Trophoblast cell (in vitro differentiated cells and primary cell): ENCODE measurements at regions not wholly inside any gene's neighbourhood (a gene's known extent, or its start where the extent isn't known, plus 50 kb on each side); places are given as distances from the start of the nearest gene placed in this dataset.

ENCODE experiments used
- DNase-seq, 2 donors: peaks; one replicate each; pipeline ENCODE4 v3.0.0-alpha.2; 2016
- H2AFZ ChIP-seq: 2 replicates; pipeline ENCODE4 v1.6.1; 2013; ENCODE audit warnings: low read length, moderate library complexity, mild to moderate bottlenecking; ENCODE audit not compliant: insufficient read depth, poor library complexity
- H2AK5ac ChIP-seq: 2 replicates; pipeline ENCODE4 v1.6.1; 2013; ENCODE audit warnings: mild to moderate bottlenecking, low read length
- H2BK120ac ChIP-seq: 2 replicates; pipeline ENCODE4 v1.6.1; 2013; ENCODE audit warnings: low read length, mild to moderate bottlenecking, moderate library complexity; ENCODE audit not compliant: insufficient read depth, poor library complexity
- H2BK12ac ChIP-seq: 2 replicates; pipeline ENCODE4 v1.6.1; 2013; ENCODE audit warnings: mild to moderate bottlenecking, low read length, moderate library complexity
- H2BK5ac ChIP-seq: 2 replicates; pipeline ENCODE4 v1.6.1; 2013; ENCODE audit warnings: low read length, low read depth, moderate library complexity, mild to moderate bottlenecking; ENCODE audit not compliant: poor library complexity
- H3K14ac ChIP-seq: 2 replicates; pipeline ENCODE4 v1.6.1; 2013; ENCODE audit warnings: mild to moderate bottlenecking, low read length
- H3K18ac ChIP-seq: 2 replicates; pipeline ENCODE4 v1.6.1; 2013; ENCODE audit warnings: mild to moderate bottlenecking, low read length
- H3K23ac ChIP-seq: 2 replicates; pipeline ENCODE4 v1.6.1; 2013; ENCODE audit warnings: low read length
- H3K27ac ChIP-seq: 2 replicates; pipeline ENCODE4 v1.5.1; 2013; ENCODE audit warnings: low read depth, mild to moderate bottlenecking, inconsistent platforms, low read length, moderate library complexity
- H3K27me3 ChIP-seq: 2 replicates; pipeline ENCODE4 v1.6.1; 2013; ENCODE audit warnings: inconsistent platforms, mild to moderate bottlenecking, low read length, moderate library complexity; ENCODE audit not compliant: insufficient read depth
- H3K36me3 ChIP-seq, 2 experiments: 1 replicate in 1 of 2; 2 replicates in 1 of 2; pipeline ENCODE4 v1.6.1; 2013; ENCODE audit warnings: low read length in 2 of 2, mild to moderate bottlenecking in 2 of 2, moderate library complexity in 1 of 2; ENCODE audit not compliant: insufficient read depth in 2 of 2, control insufficient read depth in 1 of 2
- H3K4ac ChIP-seq: 2 replicates; pipeline ENCODE4 v1.6.1; 2013; ENCODE audit warnings: low read depth, mild to moderate bottlenecking, low read length, moderate library complexity
- H3K4me1 ChIP-seq, 2 experiments: 1 replicate in 1 of 2; 2 replicates in 1 of 2; pipeline ENCODE4 v1.6.1; 2013; ENCODE audit warnings: low read length in 2 of 2, mild to moderate bottlenecking in 2 of 2, moderate library complexity in 1 of 2; ENCODE audit not compliant: insufficient read depth in 2 of 2, control insufficient read depth in 1 of 2
- H3K4me2 ChIP-seq: 2 replicates; pipeline ENCODE4 v1.6.1; 2013; ENCODE audit warnings: inconsistent platforms, mild to moderate bottlenecking, low read length, moderate library complexity
- H3K4me3 ChIP-seq: 2 replicates; pipeline ENCODE4 v1.5.1; 2013; ENCODE audit warnings: mild to moderate bottlenecking, low read depth, low read length, inconsistent platforms
- H3K79me1 ChIP-seq: one replicate; pipeline ENCODE4 v1.6.1; 2013; ENCODE audit warnings: low read length
- H3K79me2 ChIP-seq: 2 replicates; pipeline ENCODE4 v1.6.1; 2013; ENCODE audit warnings: low read length, mild to moderate bottlenecking; ENCODE audit not compliant: control insufficient read depth, insufficient read depth, poor library complexity
- H3K9ac ChIP-seq: 2 replicates; pipeline ENCODE4 v1.6.1; 2013; ENCODE audit warnings: mild to moderate bottlenecking, low read length
- H3K9me3 ChIP-seq: 2 replicates; pipeline ENCODE4 v1.6.1; 2013; ENCODE audit warnings: low read depth, mild to moderate bottlenecking, control low read depth, inconsistent platforms, low read length; ENCODE audit not compliant: insufficient read depth
- H4K12ac ChIP-seq: 2 replicates; pipeline ENCODE4 v1.6.1; 2013; ENCODE audit warnings: low read depth, mild to moderate bottlenecking, low read length, moderate library complexity
- H4K8ac ChIP-seq: 2 replicates; pipeline ENCODE4 v1.6.1; 2013; ENCODE audit warnings: low read depth, mild to moderate bottlenecking, low read length, moderate library complexity
- H4K91ac ChIP-seq: one replicate; pipeline ENCODE4 v1.6.1; 2013; ENCODE audit warnings: low read depth, mild to moderate bottlenecking, low read length, moderate library complexity
- WGBS: extraction: QIAGEN DNeasy Blood & Tissue Kit; methylation state at CpG from one replicate; pipeline ENCODE4 v1.1.7; 2013; ENCODE audit warnings: missing lambda C conversion rate; ENCODE audit not compliant: insufficient read length, insufficient coverage; ENCODE audit errors: extremely low coverage; 5-methylcytosine and 5-hydroxymethylcytosine counted together

DNA sequence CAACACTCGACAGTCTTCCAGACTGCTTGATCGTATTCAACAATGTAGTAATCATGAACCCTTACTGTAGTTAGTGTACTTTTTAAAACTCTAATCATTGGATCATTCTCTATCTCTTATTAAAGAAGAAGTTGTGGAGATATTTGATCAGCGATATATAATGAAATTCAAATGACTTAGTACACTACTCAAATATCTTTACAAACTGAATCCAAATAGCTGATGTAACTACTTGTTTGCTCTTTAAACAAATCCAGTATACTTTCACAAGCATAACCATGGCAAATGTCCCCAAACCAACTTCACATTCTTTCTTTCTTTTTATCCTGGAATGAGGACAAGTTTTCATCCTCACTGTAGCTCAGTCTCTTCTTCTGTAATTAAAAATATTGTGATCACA, 1569.9 kb upstream of the ADGRL3 start:
- Histone ChIP-seq H4K12ac (no peak overlapping the region), H3K79me1 (no peaks in the 10 kb centered on the region), H3K79me2 (no peaks in the 10 kb centered on the region), H3K9me3 (no peaks in the 10 kb centered on the region), H2BK12ac (no peak overlapping the region), H2AFZ (no peak overlapping the region), H4K91ac (no peak overlapping the region), H3K14ac (no peak overlapping the region), H3K4ac (no peak overlapping the region), H3K4me3 (no peak overlapping the region), H3K27ac (no peak overlapping the region), H3K9ac (no peak overlapping the region), H3K27me3 (no peaks in the 10 kb centered on the region), H2BK5ac (no peak overlapping the region), H3K4me2 (no peak overlapping the region), H2BK120ac (no peak overlapping the region), H3K4me1 (no peaks in the 10 kb centered on the region), H4K8ac (no peak overlapping the region), H3K36me3 (no peaks in the 10 kb centered on the region), H2AK5ac (no peak overlapping the region), H3K18ac (no peak overlapping the region), H3K23ac (no peak overlapping the region)
- WGBS = no CpG with 5 or more reads among the region's 3 CpGs
- no peak for DNase-seq

DNA sequence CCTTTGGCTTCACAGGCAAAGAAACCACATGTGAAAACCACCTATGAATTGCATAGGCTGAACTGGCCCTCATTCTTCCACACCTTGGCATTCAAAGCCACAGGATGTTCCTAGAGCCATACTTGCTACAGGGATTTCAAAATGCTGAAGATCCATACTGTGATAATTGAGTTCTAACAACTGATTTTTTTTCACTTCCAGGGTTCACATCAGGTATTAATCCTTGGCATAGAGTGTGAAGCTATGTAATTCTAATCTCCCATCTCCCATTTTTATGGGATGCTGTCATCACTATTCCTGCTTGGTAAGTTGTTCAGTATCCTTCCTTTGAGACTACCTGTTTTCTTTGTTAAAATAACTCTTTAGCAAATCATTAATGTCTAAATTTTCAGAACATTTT, 1569.2 kb upstream of the ADGRL3 start:
- Histone ChIP-seq H3K14ac (no peak overlapping the region), H3K4me2 (no peak overlapping the region), H2BK5ac (no peak overlapping the region), H3K27ac (no peak overlapping the region), H2AFZ (no peak overlapping the region), H4K8ac (no peak overlapping the region), H3K23ac (no peak overlapping the region), H4K91ac (no peak overlapping the region), H2BK120ac (no peak overlapping the region), H3K27me3 (no peaks in the 10 kb centered on the region), H3K36me3 (no peaks in the 10 kb centered on the region), H3K4ac (no peak overlapping the region), H3K79me2 (no peaks in the 10 kb centered on the region), H4K12ac (no peak overlapping the region), H3K9me3 (no peaks in the 10 kb centered on the region), H3K18ac (no peak overlapping the region), H2AK5ac (no peak overlapping the region), H3K79me1 (no peaks in the 10 kb centered on the region), H3K9ac (no peak overlapping the region), H3K4me1 (no peaks in the 10 kb centered on the region), H2BK12ac (no peak overlapping the region), H3K4me3 (no peak overlapping the region)
- DNase-seq = peak; percentile 31 to 90

DNA sequence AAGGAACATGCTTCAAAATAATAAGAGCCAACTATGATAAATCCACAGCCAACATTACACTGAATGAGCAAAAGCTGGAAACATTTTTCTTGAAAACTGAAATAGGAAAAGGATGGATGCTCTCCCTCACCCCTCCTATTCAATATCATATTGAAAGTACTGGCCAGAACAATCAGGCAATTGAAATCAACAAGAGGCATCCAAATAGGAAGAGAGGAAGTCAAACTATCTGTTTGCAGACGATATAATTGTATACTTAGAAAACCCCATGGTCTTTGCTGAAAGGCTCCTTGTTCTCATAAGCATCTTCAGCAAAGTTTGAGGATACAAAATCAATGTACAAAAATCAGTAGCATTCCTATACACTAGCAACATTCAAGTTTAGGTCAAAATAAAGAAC, 1562.5 kb upstream of the ADGRL3 start:
- Histone ChIP-seq H4K8ac (no peak overlapping the region), H3K79me1 (no peaks in the 10 kb centered on the region)
- WGBS = no CpG with 5 or more reads among the region's 1 CpG

DNA sequence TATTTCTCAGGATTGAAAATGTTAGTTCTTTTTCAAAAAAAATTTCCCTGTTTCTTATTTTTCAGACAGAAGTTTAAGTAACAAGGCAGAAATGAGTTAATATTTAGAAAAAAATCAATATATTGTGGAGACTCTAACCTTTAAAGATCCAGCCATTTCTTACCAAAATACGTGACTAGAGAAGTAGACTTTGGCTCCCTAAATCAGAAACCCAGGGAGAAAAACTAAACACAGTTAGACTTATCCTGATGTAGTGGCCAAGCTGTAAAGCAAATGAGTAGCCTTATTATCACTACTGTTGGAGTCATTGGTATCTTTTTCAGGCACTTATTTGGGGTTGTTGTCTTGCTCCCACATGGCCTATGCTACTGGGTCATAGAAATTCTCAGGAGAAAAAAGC, 1556.4 kb upstream of the ADGRL3 start:
- Histone ChIP-seq H2AK5ac (no peak overlapping the region), H2BK120ac (no peak overlapping the region), H2BK5ac (no peak overlapping the region), H3K4me3 (no peak overlapping the region), H3K23ac (no peak overlapping the region), H3K79me2 (no peaks in the 10 kb centered on the region), H3K9me3 (no peaks in the 10 kb centered on the region), H4K91ac (no peak overlapping the region), H3K4me1 (peaks cover 0 to 2% of the 10 kb centered on the region in 2 experiments), H3K27ac (no peak overlapping the region), H3K79me1 (no peaks in the 10 kb centered on the region), H2BK12ac (no peak overlapping the region), H4K12ac (no peak overlapping the region), H3K4ac (no peak overlapping the region), H3K27me3 (no peaks in the 10 kb centered on the region), H3K36me3 (no peaks in the 10 kb centered on the region), H3K18ac (no peak overlapping the region), H3K14ac (no peak overlapping the region), H2AFZ (no peak overlapping the region), H4K8ac (no peak overlapping the region), H3K9ac (no peak overlapping the region), H3K4me2 (no peak overlapping the region)
- no peak for DNase-seq
- no CpG with 5 or more reads among the region's 1 CpG for WGBS

More for the DNA sequence above, 1562.5 kb upstream of the ADGRL3 start:
- no peak overlapping the region for H2BK12ac ChIP-seq
- no peaks in the 10 kb centered on the region for H3K9me3 ChIP-seq
- no peak overlapping the region for H3K9ac ChIP-seq
- H3K14ac ChIP-seq = no peak overlapping the region
- no peak overlapping the region for H2AFZ ChIP-seq
- H4K91ac ChIP-seq = no peak overlapping the region
- no peak overlapping the region for H3K27ac ChIP-seq
- H3K36me3 ChIP-seq = no peaks in the 10 kb centered on the region
- no peak overlapping the region for H4K12ac ChIP-seq
- H3K23ac ChIP-seq = no peak overlapping the region
- no peak overlapping the region for H3K4ac ChIP-seq
- H3K27me3 ChIP-seq = no peaks in the 10 kb centered on the region
- DNase-seq = no peak
- no peak overlapping the region for H3K18ac ChIP-seq
- no peaks in the 10 kb centered on the region for H3K4me1 ChIP-seq
- no peak overlapping the region for H3K4me3 ChIP-seq
- H3K4me2 ChIP-seq = no peak overlapping the region
- H3K79me2 ChIP-seq = no peaks in the 10 kb centered on the region
- no peak overlapping the region for H2BK120ac ChIP-seq
- no peak overlapping the region for H2BK5ac ChIP-seq
- no peak overlapping the region for H2AK5ac ChIP-seq
